Activated B cell treated with CpG ODN at 0.5 μM for 24 hours (primary cell): ENCODE measurements at regions not wholly inside any gene's neighbourhood (a gene's known extent, or its start where the extent isn't known, plus 50 kb on each side); places are given as distances from the start of the nearest gene placed in this dataset.

ENCODE experiments used
- ATAC-seq: fragments of 200-7000 bp; cut with Tn5 transposase; one replicate; pipeline ENCODE4 v1.10.0; 2021; ENCODE audit warnings: low read depth, mild to moderate bottlenecking, moderate library complexity
- CTCF ChIA-PET: fragments of 350-600 bp; sonication (Branson Sonifier 250); formaldehyde crosslinking; loops from one replicate; lab custom pipeline; 2021; ENCODE audit warnings: antibody characterized with exemption; lab: Charles Lee
- POLR2A ChIA-PET: fragments of 350-600 bp; sonication (Branson Sonifier 250); formaldehyde crosslinking; loops from one replicate; lab custom pipeline; 2021; ENCODE audit warnings: antibody characterized with exemption; lab: Charles Lee
- DNase-seq: peaks from one replicate; pipeline ENCODE4 v3.0.0; 2022
- H3K27ac Mint-ChIP-seq: one replicate; pipeline ENCODE4 v1.8.0; 2020; ENCODE audit warnings: mixed read lengths
- H3K27me3 Mint-ChIP-seq: one replicate; pipeline ENCODE4 v1.8.0; 2021; ENCODE audit warnings: mixed read lengths
- H3K36me3 Mint-ChIP-seq: one replicate; pipeline ENCODE4 v1.8.0; 2021; ENCODE audit warnings: low read depth, mixed read lengths
- H3K4me1 Mint-ChIP-seq: one replicate; pipeline ENCODE4 v1.8.0; 2021; ENCODE audit warnings: mixed read lengths
- H3K4me3 Mint-ChIP-seq: one replicate; pipeline ENCODE4 v1.8.0; 2020; ENCODE audit warnings: mild to moderate bottlenecking, mixed read lengths
- H3K9me3 Mint-ChIP-seq: one replicate; pipeline ENCODE4 v1.8.0; 2020; ENCODE audit warnings: mixed read lengths
- intact Hi-C: fragments of 100-400 bp; cut with micrococcal nuclease; formaldehyde crosslinking; loops from one replicate; pipeline ENCODE4 v1.15.1; 2024
- TF ChIP-seq, protein P1 (sequence below): fragments of 200-600 bp; IDR thresholded peaks from one replicate; pipeline ENCODE4 v1.8.0; 2022; ENCODE audit warnings: antibody characterized with exemption, mild to moderate bottlenecking

DNA sequence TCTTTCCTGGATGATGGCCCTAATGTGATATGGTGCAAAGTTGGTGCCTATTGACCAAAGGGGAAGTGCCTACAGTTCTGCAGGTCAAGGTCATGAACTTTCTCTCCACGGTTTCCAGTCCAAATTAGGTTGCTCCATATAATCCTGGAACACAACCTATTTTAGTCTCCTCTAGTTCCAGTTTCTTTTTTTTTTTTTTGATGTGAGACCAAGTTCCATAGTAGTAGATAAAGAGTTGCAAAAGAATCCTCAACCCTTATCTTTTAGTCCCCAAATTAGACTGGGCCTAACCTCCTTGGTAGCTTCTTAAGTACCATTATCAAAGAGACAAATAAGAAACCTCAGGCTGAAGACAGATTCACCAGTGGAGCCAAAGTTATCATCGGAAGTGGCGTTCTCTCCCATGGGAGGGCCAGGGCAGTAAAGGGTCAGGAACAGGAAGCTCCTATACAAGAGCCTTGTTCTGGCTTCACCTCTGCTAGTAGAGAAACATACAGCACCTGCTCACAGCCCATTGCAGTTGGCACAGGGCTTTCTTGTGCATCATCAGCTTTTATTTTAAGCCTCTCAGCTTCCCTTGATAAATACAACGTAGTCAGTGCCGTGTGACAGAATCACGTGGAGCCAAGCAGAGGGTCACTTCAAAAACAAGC is 132.2 kb upstream of the RREB1 start:
- H3K27ac Mint-ChIP-seq = no peak overlapping the region
- DNase-seq = no peak
- intact Hi-C loops = no loop called here

DNA sequence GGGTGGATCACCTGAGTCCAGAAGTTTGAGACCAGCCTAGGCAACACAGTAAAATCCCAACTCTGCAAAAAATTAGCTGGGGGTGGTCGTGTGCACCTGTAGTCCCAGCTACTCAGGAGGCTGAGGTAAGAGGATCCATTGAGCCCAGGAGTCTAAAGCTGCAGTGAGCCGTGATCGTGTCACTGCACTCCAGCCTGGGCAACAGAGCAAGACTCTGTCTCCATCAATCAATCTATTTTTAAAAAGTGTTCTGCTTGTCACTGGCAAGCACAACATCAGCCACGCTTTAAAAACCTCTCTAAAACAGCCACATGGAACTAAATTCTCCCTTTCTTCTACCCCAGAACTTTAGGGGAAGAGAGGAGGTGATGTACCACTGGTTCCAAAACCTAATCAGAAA is 131.6 kb upstream of the RREB1 start:
- no peaks in the 10 kb centered on the region for H3K9me3 Mint-ChIP-seq
- ChIA-PET CTCF (no interaction called here), POLR2A (no interaction called here)
- intact Hi-C loops = no loop called here
- TF ChIP-seq, protein P1, sequence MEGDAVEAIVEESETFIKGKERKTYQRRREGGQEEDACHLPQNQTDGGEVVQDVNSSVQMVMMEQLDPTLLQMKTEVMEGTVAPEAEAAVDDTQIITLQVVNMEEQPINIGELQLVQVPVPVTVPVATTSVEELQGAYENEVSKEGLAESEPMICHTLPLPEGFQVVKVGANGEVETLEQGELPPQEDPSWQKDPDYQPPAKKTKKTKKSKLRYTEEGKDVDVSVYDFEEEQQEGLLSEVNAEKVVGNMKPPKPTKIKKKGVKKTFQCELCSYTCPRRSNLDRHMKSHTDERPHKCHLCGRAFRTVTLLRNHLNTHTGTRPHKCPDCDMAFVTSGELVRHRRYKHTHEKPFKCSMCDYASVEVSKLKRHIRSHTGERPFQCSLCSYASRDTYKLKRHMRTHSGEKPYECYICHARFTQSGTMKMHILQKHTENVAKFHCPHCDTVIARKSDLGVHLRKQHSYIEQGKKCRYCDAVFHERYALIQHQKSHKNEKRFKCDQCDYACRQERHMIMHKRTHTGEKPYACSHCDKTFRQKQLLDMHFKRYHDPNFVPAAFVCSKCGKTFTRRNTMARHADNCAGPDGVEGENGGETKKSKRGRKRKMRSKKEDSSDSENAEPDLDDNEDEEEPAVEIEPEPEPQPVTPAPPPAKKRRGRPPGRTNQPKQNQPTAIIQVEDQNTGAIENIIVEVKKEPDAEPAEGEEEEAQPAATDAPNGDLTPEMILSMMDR = no peak
- no peak for ATAC-seq
- no peak overlapping the region for H3K4me3 Mint-ChIP-seq
- H3K4me1 Mint-ChIP-seq = no peaks in the 10 kb centered on the region
- H3K27me3 Mint-ChIP-seq = no peaks in the 10 kb centered on the region
- no peaks in the 10 kb centered on the region for H3K36me3 Mint-ChIP-seq
- no peak overlapping the region for H3K27ac Mint-ChIP-seq
- DNase-seq = no peak

More for the DNA sequence above, 132.2 kb upstream of the RREB1 start:
- no peak for ATAC-seq
- POLR2A ChIA-PET = no interaction called here
- no peak overlapping the region for H3K4me3 Mint-ChIP-seq
- no peaks in the 10 kb centered on the region for H3K9me3 Mint-ChIP-seq
- no peaks in the 10 kb centered on the region for H3K4me1 Mint-ChIP-seq
- TF ChIP-seq, protein P1 = no peak
- CTCF ChIA-PET = no interaction called here
- no peaks in the 10 kb centered on the region for H3K36me3 Mint-ChIP-seq
- no peaks in the 10 kb centered on the region for H3K27me3 Mint-ChIP-seq

DNA sequence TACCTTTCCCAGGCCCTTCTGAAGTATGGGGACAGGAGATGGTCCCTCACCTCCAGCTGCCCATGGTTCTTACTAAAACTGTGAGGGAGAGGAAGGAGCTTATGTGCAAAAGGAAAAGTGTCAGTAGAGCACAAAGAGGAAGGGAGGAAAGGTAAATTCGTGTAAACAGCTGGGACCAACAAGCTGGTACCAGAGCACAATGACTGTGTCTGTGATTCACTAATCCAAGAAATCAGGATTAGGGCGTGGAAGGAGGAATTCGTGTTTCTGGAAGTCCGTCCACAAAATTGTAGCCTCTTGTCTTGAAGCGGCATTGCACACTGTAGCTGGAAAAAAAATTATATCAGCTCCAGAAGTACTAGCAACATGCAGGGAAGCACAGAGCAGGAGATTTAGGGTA is 129.0 kb upstream of the RREB1 start:
- ATAC-seq (no peak), DNase-seq (no peak)
- intact Hi-C loops = no loop called here
- no peaks in the 10 kb centered on the region for H3K27me3 Mint-ChIP-seq
- no peaks in the 10 kb centered on the region for H3K36me3 Mint-ChIP-seq
- TF ChIP-seq, protein P1 = no peak
- H3K4me1 Mint-ChIP-seq = no peaks in the 10 kb centered on the region
- H3K9me3 Mint-ChIP-seq = no peaks in the 10 kb centered on the region
- no peak overlapping the region for H3K4me3 Mint-ChIP-seq
- ChIA-PET POLR2A (no interaction called here), CTCF (no interaction called here)
- no peak overlapping the region for H3K27ac Mint-ChIP-seq

DNA sequence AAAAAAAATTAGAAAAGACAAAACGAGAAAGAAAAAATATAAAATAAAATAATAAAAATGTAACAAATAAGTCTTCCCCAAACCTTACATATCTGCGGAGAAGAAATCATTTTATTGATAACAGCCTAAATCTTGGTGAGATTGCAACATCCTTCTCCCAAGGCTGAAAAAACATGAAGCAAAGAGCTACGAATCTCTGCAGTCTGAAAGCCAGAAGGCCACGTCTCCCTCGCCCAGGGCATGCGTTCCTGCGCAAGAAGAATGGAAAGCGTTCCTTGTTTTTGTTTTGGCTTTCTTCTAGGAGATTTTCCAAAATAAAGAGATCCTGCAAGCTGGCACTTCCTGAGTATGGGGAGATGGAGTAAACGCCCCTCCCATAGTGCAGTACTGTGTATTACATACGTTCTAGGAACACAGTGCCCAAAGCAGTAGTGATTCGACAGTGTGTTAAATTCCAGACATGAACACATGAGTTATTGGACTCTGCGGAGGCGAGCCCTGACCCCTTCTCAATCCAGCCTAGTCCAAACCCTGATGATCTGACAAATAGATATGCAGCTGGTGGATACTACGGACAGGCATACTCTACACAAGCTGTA is 126.7 kb upstream of the RREB1 start:
- intact Hi-C loops = no loop called here
- Mint-ChIP-seq H3K4me3 (no peak overlapping the region), H3K27ac (no peak overlapping the region), H3K36me3 (no peaks in the 10 kb centered on the region), H3K4me1 (no peaks in the 10 kb centered on the region), H3K9me3 (no peaks in the 10 kb centered on the region), H3K27me3 (no peaks in the 10 kb centered on the region)
- TF ChIP-seq, protein P1 = no peak
- CTCF ChIA-PET = no interaction called here
- POLR2A ChIA-PET = no interaction called here
- DNase-seq (no peak), ATAC-seq (no peak)

DNA sequence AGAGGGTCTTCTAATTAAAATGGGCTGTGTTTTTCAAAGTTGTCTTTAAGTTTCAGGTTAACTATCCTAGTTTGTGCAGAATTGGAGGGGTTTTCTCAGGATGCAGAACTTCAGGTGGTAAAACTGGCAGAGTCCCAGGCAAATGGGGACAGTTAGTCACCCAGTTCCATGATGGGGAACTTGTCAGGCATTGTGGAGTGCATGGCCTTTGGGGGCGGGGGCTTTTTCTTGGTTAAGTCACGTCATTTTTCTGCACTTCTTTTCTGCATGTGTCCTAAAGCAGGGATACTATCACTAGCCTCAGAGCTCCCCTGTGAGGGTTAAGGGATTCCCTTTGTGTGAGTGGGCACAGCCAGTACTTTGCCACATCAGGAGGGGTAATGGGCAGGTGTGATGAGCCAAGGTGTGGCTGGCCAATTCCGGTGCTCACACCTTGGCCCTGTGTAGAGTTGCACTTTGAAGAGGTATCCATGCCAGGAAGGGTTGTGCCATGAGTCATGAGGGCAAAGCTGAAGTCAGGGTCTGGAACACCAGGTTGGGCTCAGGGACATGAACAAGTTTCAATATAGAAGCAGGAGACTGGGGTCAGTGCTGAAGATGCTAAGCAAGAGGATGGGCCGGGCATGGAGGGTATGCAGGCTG is 126.0 kb upstream of the RREB1 start:
- H3K4me3 Mint-ChIP-seq = no peak overlapping the region
- POLR2A ChIA-PET = no interaction called here
- TF ChIP-seq, protein P1 = no peak

More for the DNA sequence above, 126.0 kb upstream of the RREB1 start:
- Mint-ChIP-seq H3K27ac (no peak overlapping the region), H3K9me3 (no peaks in the 10 kb centered on the region), H3K36me3 (no peaks in the 10 kb centered on the region), H3K4me1 (no peaks in the 10 kb centered on the region), H3K27me3 (no peaks in the 10 kb centered on the region)
- DNase-seq (no peak), ATAC-seq (no peak)
- CTCF ChIA-PET = no interaction called here
- intact Hi-C loops = no loop called here
